Neural progenitor cell (in vitro differentiated cells): ENCODE measurements at regions not wholly inside any gene's neighbourhood (a gene's known extent, or its start where the extent isn't known, plus 50 kb on each side); places are given as distances from the start of the nearest gene placed in this dataset.

ENCODE experiments used
- DNase-seq: peaks from one replicate; pipeline ENCODE4 v3.0.0-alpha.2; 2016; ENCODE audit warnings: low spot score
- H2AFZ ChIP-seq: fragments of 200-600 bp; sonication (generic); replicated peaks from 2 replicates; pipeline ENCODE4 v1.6.1; 2016; ENCODE audit warnings: antibody characterized with exemption
- H3F3A ChIP-seq: fragments of 200-600 bp; sonication (generic); 2 replicates; pipeline ENCODE4 v1.6.1; 2016; ENCODE audit warnings: antibody characterized with exemption, low read depth
- H3K27ac ChIP-seq: fragments of 200-600 bp; sonication (generic); 2 replicates; pipeline ENCODE4 v1.5.1; 2016; ENCODE audit warnings: mild to moderate bottlenecking
- H3K27me3 ChIP-seq: fragments of 200-600 bp; sonication (generic); 2 replicates; pipeline ENCODE4 v1.6.1; 2016; ENCODE audit warnings: mild to moderate bottlenecking, moderate library complexity
- H3K36me3 ChIP-seq: fragments of 200-600 bp; sonication (generic); 2 replicates; pipeline ENCODE4 v1.5.1; 2016
- H3K4me1 ChIP-seq: fragments of 200-600 bp; sonication (generic); 2 replicates; pipeline ENCODE4 v1.6.1; 2016; ENCODE audit warnings: mixed run types
- H3K4me2 ChIP-seq: fragments of 200-600 bp; sonication (generic); 2 replicates; pipeline ENCODE4 v1.6.1; 2016
- H3K4me3 ChIP-seq: fragments of 200-600 bp; sonication (generic); 2 replicates; pipeline ENCODE4 v1.5.1; 2016
- H3K79me2 ChIP-seq: fragments of 200-600 bp; sonication (generic); 2 replicates; pipeline ENCODE4 v1.6.1; 2016; ENCODE audit warnings: low read depth
- H3K9ac ChIP-seq: fragments of 200-600 bp; sonication (generic); 2 replicates; pipeline ENCODE4 v1.6.1; 2016
- H3K9me3 ChIP-seq: fragments of 200-600 bp; sonication (generic); 2 replicates; pipeline ENCODE4 v1.5.1; 2016; ENCODE audit warnings: low read depth
- H4K20me1 ChIP-seq: fragments of 200-600 bp; sonication (generic); 2 replicates; pipeline ENCODE4 v1.6.1; 2016; ENCODE audit warnings: low read depth
- H3K27ac Mint-ChIP-seq: 3 replicates; pipeline ENCODE4 v1.8.0; 2021; ENCODE audit warnings: mixed read lengths
- H3K27me3 Mint-ChIP-seq: 2 replicates; pipeline ENCODE4 v1.8.0; 2022; ENCODE audit warnings: low read depth, mild to moderate bottlenecking, inconsistent platforms, moderate library complexity, mixed read lengths; ENCODE audit not compliant: insufficient read depth
- H3K36me3 Mint-ChIP-seq: 3 replicates; pipeline ENCODE4 v1.8.0; 2021; ENCODE audit warnings: mixed read lengths
- H3K4me1 Mint-ChIP-seq: 3 replicates; pipeline ENCODE4 v1.8.0; 2021; ENCODE audit warnings: mixed read lengths
- H3K4me3 Mint-ChIP-seq: 3 replicates; pipeline ENCODE4 v1.8.0; 2021; ENCODE audit warnings: mild to moderate bottlenecking, moderate library complexity, mixed read lengths
- H3K9me3 Mint-ChIP-seq: 3 replicates; pipeline ENCODE4 v1.8.0; 2020; ENCODE audit warnings: mixed read lengths
- CTCF ChIP-seq: fragments of 200-600 bp; sonication (generic); IDR thresholded peaks from 2 replicates; pipeline ENCODE4 v1.5.1; 2017; ENCODE audit warnings: antibody characterized with exemption, mild to moderate bottlenecking
- EZH2 ChIP-seq: fragments of 200-600 bp; sonication (generic); IDR thresholded peaks from 2 replicates; pipeline ENCODE4 v1.6.1; 2017; ENCODE audit warnings: antibody characterized with exemption, mild to moderate bottlenecking, moderate library complexity
- EZH2phosphoT487 ChIP-seq: fragments of 200-600 bp; sonication (generic); IDR thresholded peaks from 2 replicates; pipeline ENCODE4 v1.6.1; 2017; ENCODE audit warnings: antibody characterized with exemption

- Histone ChIP-seq H3K36me3 (no peaks in the 10 kb centered on the region), H3K79me2 (no peaks in the 10 kb centered on the region), H3K27ac (no peak overlapping the region), H3K4me3 (no peak overlapping the region), H4K20me1 (no peaks in the 10 kb centered on the region), H3K4me1 (peaks cover 39% of the 10 kb centered on the region), H3F3A (no peaks in the 10 kb centered on the region), H3K9ac (no peak overlapping the region), H3K4me2 (no peak overlapping the region), H3K9me3 (no peaks in the 10 kb centered on the region), H2AFZ (no peak overlapping the region), H3K27me3 (no peaks in the 10 kb centered on the region)
- H3K9me3 Mint-ChIP-seq: no peaks in the 10 kb centered on the region
- H3K27ac Mint-ChIP-seq: peak overlapping the region; percentile 10
- H3K36me3 Mint-ChIP-seq: no peaks in the 10 kb centered on the region
- DNase-seq: no peak
- peaks cover 10% of the 10 kb centered on the region for H3K4me1 Mint-ChIP-seq
- H3K4me3 Mint-ChIP-seq: no peak overlapping the region
- no peak for TF ChIP-seq CTCF
- TF ChIP-seq EZH2: no peak
- TF ChIP-seq EZH2phosphoT487: no peak
- no peaks in the 10 kb centered on the region for H3K27me3 Mint-ChIP-seq
Measured at GRCh38 chr4:108399610-108400265, 220.6 kb upstream of the RPL34 start.

GRCh38 chr4:108398836-108399235 is 221.5 kb upstream of the RPL34 start:
- H2AFZ ChIP-seq: no peak overlapping the region
- TF ChIP-seq CTCF (no peak), EZH2 (no peak), EZH2phosphoT487 (no peak)
- H3K4me2 ChIP-seq: no peak overlapping the region
- H3K27ac ChIP-seq: no peak overlapping the region
- H3K27me3 ChIP-seq: no peaks in the 10 kb centered on the region
- no peak overlapping the region for H3K4me3 Mint-ChIP-seq
- peak overlapping the region; percentile 10 for H3K27ac Mint-ChIP-seq
- peaks cover 19% of the 10 kb centered on the region for H3K4me1 Mint-ChIP-seq
- H3K36me3 ChIP-seq: no peaks in the 10 kb centered on the region
- H3K36me3 Mint-ChIP-seq: no peaks in the 10 kb centered on the region
- H3K9me3 Mint-ChIP-seq: no peaks in the 10 kb centered on the region
- H3K4me3 ChIP-seq: no peak overlapping the region
- no peaks in the 10 kb centered on the region for H3K9me3 ChIP-seq
- no peaks in the 10 kb centered on the region for H3K27me3 Mint-ChIP-seq
- H4K20me1 ChIP-seq: no peaks in the 10 kb centered on the region
- H3K9ac ChIP-seq: no peak overlapping the region
- no peak for DNase-seq
- no peaks in the 10 kb centered on the region for H3K79me2 ChIP-seq
- H3F3A ChIP-seq: no peaks in the 10 kb centered on the region
- peaks cover 48% of the 10 kb centered on the region for H3K4me1 ChIP-seq

GRCh38 chr4:108398316-108398715 is 222.1 kb upstream of the RPL34 start:
- Mint-ChIP-seq H3K27ac (no peak overlapping the region), H3K4me1 (peaks cover 24% of the 10 kb centered on the region), H3K36me3 (no peaks in the 10 kb centered on the region), H3K9me3 (no peaks in the 10 kb centered on the region), H3K4me3 (no peak overlapping the region), H3K27me3 (no peaks in the 10 kb centered on the region)
- H3K4me3 ChIP-seq: no peak overlapping the region
- no peaks in the 10 kb centered on the region for H3K27me3 ChIP-seq
- H3K9me3 ChIP-seq: no peaks in the 10 kb centered on the region
- H3K27ac ChIP-seq: no peak overlapping the region
- no peaks in the 10 kb centered on the region for H3K36me3 ChIP-seq
- H4K20me1 ChIP-seq: no peaks in the 10 kb centered on the region
- H3K79me2 ChIP-seq: no peaks in the 10 kb centered on the region
- no peak for TF ChIP-seq CTCF
- no peak for TF ChIP-seq EZH2phosphoT487
- TF ChIP-seq EZH2: no peak
- DNase-seq: peak; percentile 24
- peak overlapping the region; percentile 7 for H2AFZ ChIP-seq
- no peaks in the 10 kb centered on the region for H3F3A ChIP-seq
- H3K4me1 ChIP-seq: peaks cover 54% of the 10 kb centered on the region
- H3K4me2 ChIP-seq: no peak overlapping the region
- no peak overlapping the region for H3K9ac ChIP-seq
